ENCODE measurements at regions not wholly inside any gene's neighbourhood (a gene's known extent, or its start where the extent isn't known, plus 50 kb on each side); places are given as distances from the start of the nearest gene placed in this dataset.
A peak's percentile ranks its signal among the peaks of the same experiment; 100 is the strongest.

GRCh38 chr5:10857338-10857733 lies 96.3 kb upstream of the DAP start:
- intact Hi-C loops (cut with DNase I), result no loop called here
- no peak for ATAC-seq (ENCODE audit: poor library complexity)
- no peak for DNase-seq

GRCh38 chr5:10856683-10857337 lies 95.8 kb upstream of the DAP start:
- peak; percentile 69 for DNase-seq
- ATAC-seq (ENCODE audit: poor library complexity), result peak; percentile 69
- intact Hi-C loops (cut with DNase I), result no loop called here

- no peak for DNase-seq
- no peak for ATAC-seq (ENCODE audit: poor library complexity)
- intact Hi-C loops (cut with DNase I), result no loop called here
These were observed 95.0 kb upstream of the DAP start for GRCh38 chr5:10856071-10856470.

GRCh38 chr5:10854506-10855277 lies 93.7 kb upstream of the DAP start:
- intact Hi-C loops (cut with DNase I), result no loop called here
- peak; percentile 49 for ATAC-seq (ENCODE audit: poor library complexity)

GRCh38 chr5:10853154-10853553 lies 92.1 kb upstream of the DAP start:
- ATAC-seq (ENCODE audit: poor library complexity), result no peak
- intact Hi-C loops (cut with DNase I), result no loop called here
- DNase-seq, result no peak

More at GRCh38 chr5:10854506-10855277, 93.7 kb upstream of the DAP start:
- DNase-seq, result no peak

- DNase-seq (no peak), ATAC-seq (ENCODE audit: poor library complexity) (no peak)
- intact Hi-C loops (cut with DNase I), result no loop called here
These were observed 88.2 kb upstream of the DAP start for GRCh38 chr5:10849278-10849677.

GRCh38 chr5:10844016-10844415 lies 83.0 kb upstream of the DAP start:
- DNase-seq (no peak), ATAC-seq (ENCODE audit: poor library complexity) (no peak)
- intact Hi-C loops (cut with DNase I), result no loop called here

GRCh38 chr5:10842823-10843222 lies 81.8 kb upstream of the DAP start:
- DNase-seq (no peak), ATAC-seq (ENCODE audit: poor library complexity) (no peak)
- intact Hi-C loops (cut with DNase I), result no loop called here

GRCh38 chr5:10839916-10840599 lies 79.0 kb upstream of the DAP start:
- intact Hi-C loops (cut with DNase I), result no loop called here
- ATAC-seq (ENCODE audit: poor library complexity) (no peak), DNase-seq (no peak)

GRCh38 chr5:10839118-10839517 lies 78.1 kb upstream of the DAP start:
- no peak for ATAC-seq (ENCODE audit: poor library complexity)
- intact Hi-C loops (cut with DNase I), result no loop called here

GRCh38 chr5:10838038-10838437 lies 77.0 kb upstream of the DAP start:
- ATAC-seq (ENCODE audit: poor library complexity), result no peak
- intact Hi-C loops (cut with DNase I), result no loop called here
- DNase-seq, result no peak

More at GRCh38 chr5:10839118-10839517, 78.1 kb upstream of the DAP start:
- DNase-seq, result no peak

- no peak for DNase-seq
- intact Hi-C loops (cut with DNase I), result no loop called here
- no peak for ATAC-seq (ENCODE audit: poor library complexity)
These were observed 76.0 kb upstream of the DAP start for GRCh38 chr5:10836986-10837385.

GRCh38 chr5:10834695-10835094 lies 73.7 kb upstream of the DAP start:
- intact Hi-C loops (cut with DNase I), result no loop called here
- DNase-seq, result no peak
- ATAC-seq (ENCODE audit: poor library complexity), result no peak

- intact Hi-C loops (cut with DNase I), result no loop called here
- ATAC-seq (ENCODE audit: poor library complexity) (no peak), DNase-seq (no peak)
These were observed 72.0 kb upstream of the DAP start for GRCh38 chr5:10832987-10833386.

- intact Hi-C loops (cut with DNase I), result no loop called here
- DNase-seq (no peak), ATAC-seq (ENCODE audit: poor library complexity) (no peak)
These were observed 71.4 kb upstream of the DAP start for GRCh38 chr5:10832421-10832820.

- ATAC-seq (ENCODE audit: poor library complexity) (no peak), DNase-seq (no peak)
- intact Hi-C loops (cut with DNase I), result no loop called here
These were observed 70.4 kb upstream of the DAP start for GRCh38 chr5:10831419-10831818.

- DNase-seq, result no peak
- intact Hi-C loops (cut with DNase I), result no loop called here
- no peak for ATAC-seq (ENCODE audit: poor library complexity)
These were observed 67.2 kb upstream of the DAP start for GRCh38 chr5:10828241-10828640.

- ATAC-seq (ENCODE audit: poor library complexity), result no peak
- intact Hi-C loops (cut with DNase I), result no loop called here
- no peak for DNase-seq
These were observed 66.5 kb upstream of the DAP start for GRCh38 chr5:10827571-10827970.

- intact Hi-C loops (cut with DNase I), result no loop called here
- no peak for DNase-seq
- ATAC-seq (ENCODE audit: poor library complexity), result no peak
These were observed 65.9 kb upstream of the DAP start for GRCh38 chr5:10826971-10827370.
